ENCODE measurements at regions not wholly inside any gene's neighbourhood (a gene's known extent, or its start where the extent isn't known, plus 50 kb on each side); places are given as distances from the start of the nearest gene placed in this dataset.

GRCh38 chr16:13858873-13859580 is 60.9 kb upstream of the ERCC4 start:
- TF ChIP-seq CTCF (IDR thresholded peaks at IDR 0.05) (no peak), ZFX (IDR thresholded peaks at IDR 0.05; ENCODE audit: borderline replicate concordance) (no peak)

Data from 22Rv1 (cell line).